SK-N-SH treated with all-trans-retinoic acid at 6 μM for 48 hours (cell line): ENCODE measurements at regions not wholly inside any gene's neighbourhood (a gene's known extent, or its start where the extent isn't known, plus 50 kb on each side); places are given as distances from the start of the nearest gene placed in this dataset.

Experiments used
- ATAC-seq: fragments of 200-7000 bp; cut with Tn5 transposase; 3 replicates; pipeline ENCODE4 v1.9.1; 2020; ENCODE audit warnings: mild to moderate bottlenecking, moderate library complexity
- ARNTL ChIP-seq: fragments of 450-650 bp; formaldehyde crosslinking; IDR thresholded peaks from 2 replicates; pipeline ENCODE4 v1.5.0; 2020; ENCODE audit warnings: low read depth, mild to moderate bottlenecking, moderate library complexity, borderline replicate concordance
- BACH2 ChIP-seq: fragments of 250-450 bp; sonication (Bioruptor Pico); IDR thresholded peaks from 2 replicates; pipeline ENCODE4 v1.9.0; 2021; ENCODE audit warnings: mild to moderate bottlenecking, borderline replicate concordance
- CREB5 ChIP-seq: fragments of 250-450 bp; sonication (Bioruptor Pico); IDR thresholded peaks from 2 replicates; pipeline ENCODE4 v1.5.1; 2020; ENCODE audit warnings: low read depth, mild to moderate bottlenecking, moderate library complexity
- CSDC2 ChIP-seq: fragments of 250-450 bp; sonication (Bioruptor Pico); IDR thresholded peaks from 2 replicates; pipeline ENCODE4 v1.5.0; 2020; ENCODE audit warnings: mild to moderate bottlenecking, moderate library complexity
- ESRRG ChIP-seq: fragments of 250-450 bp; sonication (Bioruptor Pico); IDR thresholded peaks from 2 replicates; pipeline ENCODE4 v1.6.1; 2021; ENCODE audit warnings: mild to moderate bottlenecking
- ISL1 ChIP-seq: fragments of 250-450 bp; sonication (Bioruptor Pico); IDR thresholded peaks from 2 replicates; pipeline ENCODE4 v2.1.2; 2022; ENCODE audit warnings: mild to moderate bottlenecking, moderate library complexity
- OSR1 ChIP-seq: fragments of 250-450 bp; sonication (Bioruptor Pico); IDR thresholded peaks from 2 replicates; pipeline ENCODE4 v1.8.0; 2022; ENCODE audit warnings: moderate library complexity, mild to moderate bottlenecking, inconsistent platforms
- PATZ1 ChIP-seq: fragments of 250-450 bp; sonication (Bioruptor Pico); IDR thresholded peaks from 2 replicates; pipeline ENCODE4 v1.8.0; 2020; ENCODE audit warnings: mild to moderate bottlenecking, moderate library complexity, borderline replicate concordance
- POU6F1 ChIP-seq: fragments of 250-450 bp; sonication (Bioruptor Pico); IDR thresholded peaks from 2 replicates; pipeline ENCODE4 v1.8.0; 2021; ENCODE audit warnings: low read depth, mild to moderate bottlenecking, moderate library complexity, borderline replicate concordance
- PPARA ChIP-seq: fragments of 250-450 bp; sonication (Bioruptor Pico); IDR thresholded peaks from 2 replicates; pipeline ENCODE4 v1.5.0; 2020; ENCODE audit warnings: mild to moderate bottlenecking, borderline replicate concordance
- RARB ChIP-seq: fragments of 250-450 bp; sonication (Bioruptor Pico); IDR thresholded peaks from 2 replicates; pipeline ENCODE4 v1.8.0; 2021; ENCODE audit warnings: mild to moderate bottlenecking, moderate library complexity
- SNAI2 ChIP-seq: fragments of 250-450 bp; sonication (Bioruptor Pico); IDR thresholded peaks from 2 replicates; pipeline ENCODE4 v1.5.0; 2020; ENCODE audit warnings: mild to moderate bottlenecking, moderate library complexity
- TCF4 ChIP-seq: fragments of 250-450 bp; sonication (Bioruptor Pico); IDR thresholded peaks from 2 replicates; pipeline ENCODE4 v1.8.0; 2021; ENCODE audit warnings: mild to moderate bottlenecking, moderate library complexity, borderline replicate concordance
- TOX ChIP-seq: fragments of 250-450 bp; sonication (Bioruptor Pico); IDR thresholded peaks from 2 replicates; pipeline ENCODE4 v1.8.0; 2021; ENCODE audit warnings: mild to moderate bottlenecking, moderate library complexity, borderline replicate concordance
- TSHZ2 ChIP-seq: fragments of 250-450 bp; sonication (Bioruptor Pico); IDR thresholded peaks from 2 replicates; pipeline ENCODE4 v1.5.0; 2020; ENCODE audit warnings: mild to moderate bottlenecking, moderate library complexity
- ZC3H10 ChIP-seq: fragments of 250-450 bp; sonication (Bioruptor Pico); IDR thresholded peaks from 2 replicates; pipeline ENCODE4 v1.5.1; 2021; ENCODE audit warnings: mild to moderate bottlenecking, moderate library complexity
- ZFP3 ChIP-seq: fragments of 250-450 bp; sonication (Bioruptor Pico); IDR thresholded peaks from 2 replicates; pipeline ENCODE4 v1.5.0; 2020; ENCODE audit warnings: mild to moderate bottlenecking, moderate library complexity
- ZFP30 ChIP-seq: fragments of 450-650 bp; formaldehyde crosslinking; IDR thresholded peaks from 2 replicates; pipeline ENCODE4 v1.5.0; 2022; ENCODE audit warnings: mild to moderate bottlenecking, moderate library complexity
- ZNF565 ChIP-seq: fragments of 450-650 bp; formaldehyde crosslinking; conservative IDR thresholded peaks from 2 replicates; pipeline ENCODE4 v1.5.0; 2020; ENCODE audit warnings: low read depth, mild to moderate bottlenecking, moderate library complexity
- ZNF70 ChIP-seq: fragments of 450-650 bp; formaldehyde crosslinking; IDR thresholded peaks from 2 replicates; pipeline ENCODE4 v1.5.0; 2020; ENCODE audit warnings: mild to moderate bottlenecking, moderate library complexity
- ZNF8 ChIP-seq: fragments of 450-650 bp; formaldehyde crosslinking; IDR thresholded peaks from 2 replicates; pipeline ENCODE4 v1.5.0; 2020; ENCODE audit warnings: mild to moderate bottlenecking, moderate library complexity

- no peak for ATAC-seq
- TF ChIP-seq POU6F1 = no peak
- no peak for TF ChIP-seq RARB (CRISPR knock-in tag)
- TF ChIP-seq ARNTL (CRISPR knock-in tag) = no peak
- TF ChIP-seq PATZ1 = no peak
- TF ChIP-seq CREB5 (CRISPR knock-in tag) = no peak
- TF ChIP-seq ZNF70 = no peak
- no peak for TF ChIP-seq ESRRG (CRISPR knock-in tag)
- TF ChIP-seq CSDC2 = no peak
- TF ChIP-seq SNAI2 = no peak
- TF ChIP-seq TOX (CRISPR knock-in tag) = no peak
- TF ChIP-seq, all 23 proteins: peak for 0
Measured at GRCh38 chr13:82216165-82216564, 1666.1 kb downstream of the SLITRK1 start.

GRCh38 chr13:82214341-82214740, 1667.9 kb downstream of the SLITRK1 start:
- ATAC-seq = no peak
- TF ChIP-seq TSHZ2 (no peak), ZNF8 (CRISPR knock-in tag) (no peak)

GRCh38 chr13:82206241-82206640, 1676.0 kb downstream of the SLITRK1 start:
- TF ChIP-seq ZNF565 (CRISPR knock-in tag) (no peak), TCF4 (CRISPR knock-in tag) (no peak), SNAI2 (no peak)
- ATAC-seq = no peak

- no peak for TF ChIP-seq ZFP30 (CRISPR knock-in tag)
- no peak for ATAC-seq
Measured at GRCh38 chr13:82202398-82202797, 1679.9 kb downstream of the SLITRK1 start.

- no peak for ATAC-seq
- TF ChIP-seq TOX (CRISPR knock-in tag) (no peak), ARNTL (CRISPR knock-in tag) (no peak), ZC3H10 (no peak), ZNF565 (CRISPR knock-in tag) (no peak), TSHZ2 (no peak), POU6F1 (no peak), ESRRG (CRISPR knock-in tag) (no peak), RARB (CRISPR knock-in tag) (no peak), ISL1 (CRISPR knock-in tag) (no peak), PPARA (CRISPR knock-in tag) (no peak), CREB5 (CRISPR knock-in tag) (no peak), TCF4 (CRISPR knock-in tag) (no peak), OSR1 (no peak), ZNF8 (CRISPR knock-in tag) (no peak), ZFP30 (CRISPR knock-in tag) (no peak), ZNF70 (no peak), ZFP3 (CRISPR knock-in tag) (no peak), BACH2 (CRISPR knock-in tag) (no peak)
Measured at GRCh38 chr13:82196087-82196486, 1686.2 kb downstream of the SLITRK1 start.
